NB4 (cell line): ENCODE measurements at regions not wholly inside any gene's neighbourhood (a gene's known extent, or its start where the extent isn't known, plus 50 kb on each side); places are given as distances from the start of the nearest gene placed in this dataset.

Experiments
- DNase-seq: peaks from one replicate; pipeline ENCODE4 v3.0.0; 2010; ENCODE audit warnings: low read depth
- H3K4me3 ChIP-seq: one replicate; pipeline ENCODE4 v1.5.1; 2011; ENCODE audit warnings: mild to moderate bottlenecking, low read depth, low read length, moderate library complexity
- MAX ChIP-seq: IDR thresholded peaks from 2 replicates; pipeline ENCODE4 v1.6.1; 2011; ENCODE audit warnings: low read depth, low read length
- MYC ChIP-seq: IDR thresholded peaks from 2 replicates; pipeline ENCODE4 v1.6.1; 2011; ENCODE audit warnings: low read depth, low read length
- POLR2A ChIP-seq: IDR thresholded peaks from 2 replicates; pipeline ENCODE4 v1.6.1; 2011; ENCODE audit warnings: mild to moderate bottlenecking; ENCODE audit not compliant: insufficient read length; ENCODE audit errors: extremely low read depth
- TF ChIP-seq, protein P1 (sequence below): IDR thresholded peaks from one replicate; pipeline ENCODE4 v1.5.1; 2012; ENCODE audit warnings: low read depth, low read length

DNA sequence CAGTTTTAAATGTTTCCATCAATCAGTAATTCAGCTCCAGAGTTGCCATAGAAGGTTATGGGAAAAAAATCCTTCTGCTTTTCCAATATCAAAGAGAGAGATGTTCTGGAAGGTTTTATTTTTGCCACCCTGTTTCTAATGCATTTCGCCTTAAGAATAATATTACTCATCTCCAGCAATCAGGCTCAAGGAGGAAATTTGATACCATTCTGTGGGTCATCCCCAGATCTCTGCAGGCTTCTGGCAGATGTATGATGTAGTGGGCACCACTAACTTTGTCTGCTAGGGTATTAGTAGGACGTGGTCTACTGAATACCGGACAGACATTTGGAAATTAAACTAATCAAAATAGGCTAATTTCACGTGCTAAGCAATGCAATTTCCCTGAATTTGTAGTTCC lies 645.4 kb upstream of the TENM3 start:
- no peak for DNase-seq

GRCh38 chr4:181599134-181599533 lies 644.1 kb upstream of the TENM3 start:
- TF ChIP-seq MAX (no peak), MYC (no peak), POLR2A (no peak)
- TF ChIP-seq, protein P1, sequence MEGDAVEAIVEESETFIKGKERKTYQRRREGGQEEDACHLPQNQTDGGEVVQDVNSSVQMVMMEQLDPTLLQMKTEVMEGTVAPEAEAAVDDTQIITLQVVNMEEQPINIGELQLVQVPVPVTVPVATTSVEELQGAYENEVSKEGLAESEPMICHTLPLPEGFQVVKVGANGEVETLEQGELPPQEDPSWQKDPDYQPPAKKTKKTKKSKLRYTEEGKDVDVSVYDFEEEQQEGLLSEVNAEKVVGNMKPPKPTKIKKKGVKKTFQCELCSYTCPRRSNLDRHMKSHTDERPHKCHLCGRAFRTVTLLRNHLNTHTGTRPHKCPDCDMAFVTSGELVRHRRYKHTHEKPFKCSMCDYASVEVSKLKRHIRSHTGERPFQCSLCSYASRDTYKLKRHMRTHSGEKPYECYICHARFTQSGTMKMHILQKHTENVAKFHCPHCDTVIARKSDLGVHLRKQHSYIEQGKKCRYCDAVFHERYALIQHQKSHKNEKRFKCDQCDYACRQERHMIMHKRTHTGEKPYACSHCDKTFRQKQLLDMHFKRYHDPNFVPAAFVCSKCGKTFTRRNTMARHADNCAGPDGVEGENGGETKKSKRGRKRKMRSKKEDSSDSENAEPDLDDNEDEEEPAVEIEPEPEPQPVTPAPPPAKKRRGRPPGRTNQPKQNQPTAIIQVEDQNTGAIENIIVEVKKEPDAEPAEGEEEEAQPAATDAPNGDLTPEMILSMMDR = no peak
- DNase-seq = no peak
- no peak overlapping the region for H3K4me3 ChIP-seq

More for the DNA sequence above, 645.4 kb upstream of the TENM3 start:
- TF ChIP-seq, protein P1 = no peak
- no peak for TF ChIP-seq POLR2A
- H3K4me3 ChIP-seq = no peak overlapping the region

DNA sequence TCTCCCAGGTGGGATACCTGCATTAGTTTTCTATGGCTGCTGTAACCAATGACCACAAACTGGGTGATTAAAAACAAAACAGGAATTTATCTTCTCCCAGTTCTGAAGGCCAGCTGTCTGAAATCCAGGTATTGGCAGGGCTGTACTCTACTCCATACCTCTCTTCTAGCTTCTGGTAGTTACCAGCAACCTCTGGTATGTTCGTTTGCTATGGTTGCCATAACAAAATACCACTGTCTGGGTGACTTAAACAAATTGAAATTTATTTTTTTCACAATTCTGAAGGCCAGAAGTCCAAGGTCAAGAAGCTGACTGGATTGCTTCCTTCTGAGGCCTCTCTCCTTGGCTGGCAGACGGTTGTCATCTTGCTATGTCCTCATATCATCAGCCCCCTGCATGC lies 642.1 kb upstream of the TENM3 start:
- no peak for DNase-seq
- TF ChIP-seq MAX (no peak), POLR2A (no peak), MYC (no peak)
- TF ChIP-seq, protein P1 = no peak

DNA sequence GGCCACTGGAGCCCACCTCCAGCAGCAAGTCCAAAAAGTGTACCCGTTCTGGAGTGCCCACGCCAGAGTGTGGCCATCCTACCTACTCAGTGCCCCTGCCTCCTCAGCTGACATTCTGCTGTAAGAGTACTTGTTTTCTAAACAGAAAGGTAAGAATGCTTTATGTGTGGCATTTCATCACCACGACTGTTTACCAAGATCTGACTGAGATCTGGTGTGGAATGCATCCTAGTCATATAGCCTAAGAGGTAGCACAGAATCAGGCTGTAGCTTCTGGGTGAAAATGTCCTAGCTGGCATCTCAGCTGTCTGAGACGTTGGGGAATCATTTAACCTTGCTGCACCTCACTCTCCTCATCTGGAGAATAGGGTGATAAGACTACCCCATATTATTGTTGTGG lies 638.7 kb upstream of the TENM3 start:
- H3K4me3 ChIP-seq = no peak overlapping the region
- no peak for DNase-seq
- TF ChIP-seq MYC = no peak
- TF ChIP-seq, protein P1 = no peak
- no peak for TF ChIP-seq POLR2A
- TF ChIP-seq MAX = no peak

More for the DNA sequence above, 642.1 kb upstream of the TENM3 start:
- no peak overlapping the region for H3K4me3 ChIP-seq

DNA sequence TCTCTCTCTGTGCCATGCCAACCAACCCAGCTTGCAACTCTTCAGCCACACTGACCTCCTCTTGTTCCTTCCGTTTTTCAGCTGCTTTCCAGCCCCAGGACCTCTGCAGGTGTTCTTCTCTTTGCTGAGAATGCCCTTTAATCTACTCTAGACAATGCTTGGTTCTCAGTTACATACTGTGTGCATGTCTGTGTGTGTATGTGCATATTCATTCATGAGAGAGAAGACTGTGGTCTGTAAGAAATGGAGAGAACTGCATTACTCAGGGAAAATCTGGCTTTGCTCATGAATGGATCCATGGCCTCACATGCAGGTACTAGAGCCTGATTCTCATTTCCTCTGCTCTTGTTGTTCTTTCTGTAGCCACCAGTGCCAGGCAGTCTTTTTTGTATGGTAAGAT lies 636.9 kb upstream of the TENM3 start:
- H3K4me3 ChIP-seq = no peak overlapping the region
- TF ChIP-seq, protein P1 = no peak
- no peak for TF ChIP-seq POLR2A
- no peak for TF ChIP-seq MYC
- DNase-seq = no peak

DNA sequence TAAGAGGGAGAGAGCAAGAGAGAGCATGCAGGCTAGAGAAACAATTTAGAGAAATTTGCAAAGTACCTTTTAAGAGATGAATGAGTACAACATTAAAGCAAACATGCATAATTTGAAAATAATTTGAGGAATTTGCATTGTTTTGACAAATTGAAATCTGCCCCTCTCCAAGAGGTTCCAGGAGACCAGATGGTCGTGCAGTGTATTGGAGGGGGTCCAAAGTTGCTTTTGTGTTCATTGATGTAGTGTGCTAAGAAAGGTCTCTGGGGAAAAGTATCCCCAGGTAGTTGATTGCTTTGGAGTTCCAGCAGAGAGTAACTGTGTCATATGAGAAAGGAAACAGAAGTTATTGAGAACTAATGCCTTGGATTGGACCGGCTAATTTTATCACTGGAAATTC lies 635.0 kb upstream of the TENM3 start:
- DNase-seq = no peak
- no peak overlapping the region for H3K4me3 ChIP-seq
- no peak for TF ChIP-seq POLR2A
- TF ChIP-seq, protein P1 = no peak
- TF ChIP-seq MAX = no peak
- no peak for TF ChIP-seq MYC
